ENCODE measurements at regions not wholly inside any gene's neighbourhood (a gene's known extent, or its start where the extent isn't known, plus 50 kb on each side); places are given as distances from the start of the nearest gene placed in this dataset.

- no peak for TF ChIP-seq CTCF (IDR thresholded peaks at IDR 0.05; ENCODE audit: insufficient read depth, low read depth, low read length)
- Histone ChIP-seq H3K36me3 (ENCODE audit: control insufficient read depth, insufficient read depth, low read length) (no peaks in the 10 kb centered on the region), H3K27me3 (ENCODE audit: control insufficient read depth, insufficient read depth, low read length) (no peaks in the 10 kb centered on the region), H3K4me3 (ENCODE audit: low read depth, low read length) (no peak overlapping the region)
- ChIA-PET CTCF (no interaction called here), POLR2A (no interaction called here)
- no peak for DNase-seq (ENCODE audit: low read depth)
These were observed 264.9 kb downstream of the LRIG3 start for GRCh38 chr12:58655375-58655774.

GRCh38 chr12:58656254-58657009 lies 263.9 kb downstream of the LRIG3 start:
- POLR2A ChIA-PET: interaction anchor here (0.6 kb wide), 1 partner anchor 214 kb away, joined by 3 read pairs; no protein-coding TSS in a partner anchor
- no peak for DNase-seq (ENCODE audit: low read depth)
- Histone ChIP-seq H3K27me3 (ENCODE audit: control insufficient read depth, insufficient read depth, low read length) (no peaks in the 10 kb centered on the region), H3K36me3 (ENCODE audit: control insufficient read depth, insufficient read depth, low read length) (no peaks in the 10 kb centered on the region), H3K4me3 (ENCODE audit: low read depth, low read length) (no peak overlapping the region)
- TF ChIP-seq CTCF (IDR thresholded peaks at IDR 0.05; ENCODE audit: insufficient read depth, low read depth, low read length): no peak
- CTCF ChIA-PET: no interaction called here

- Histone ChIP-seq H3K27me3 (ENCODE audit: control insufficient read depth, insufficient read depth, low read length) (no peaks in the 10 kb centered on the region), H3K36me3 (ENCODE audit: control insufficient read depth, insufficient read depth, low read length) (no peaks in the 10 kb centered on the region), H3K4me3 (ENCODE audit: low read depth, low read length) (no peak overlapping the region)
- ChIA-PET POLR2A (interaction anchor here (0.6 kb wide), 1 partner anchor 214 kb away, joined by 3 read pairs; no protein-coding TSS in a partner anchor), CTCF (interaction anchor here (1.1 kb wide), 1 partner anchor 66 kb away, joined by 3 read pairs; no protein-coding TSS in a partner anchor)
- no peak for TF ChIP-seq CTCF (IDR thresholded peaks at IDR 0.05; ENCODE audit: insufficient read depth, low read depth, low read length)
- no peak for DNase-seq (ENCODE audit: low read depth)
These were observed 263.1 kb downstream of the LRIG3 start for GRCh38 chr12:58657190-58657589.

- ChIA-PET CTCF (no interaction called here), POLR2A (interaction anchor here (0.6 kb wide), 1 partner anchor 255 kb away, joined by 4 read pairs; the partner anchor contains the start of gene LRIG3)
- no peak overlapping the region for H3K4me3 ChIP-seq (ENCODE audit: low read depth, low read length)
- H3K36me3 ChIP-seq (ENCODE audit: control insufficient read depth, insufficient read depth, low read length): no peaks in the 10 kb centered on the region
- H3K27me3 ChIP-seq (ENCODE audit: control insufficient read depth, insufficient read depth, low read length): no peaks in the 10 kb centered on the region
- DNase-seq (ENCODE audit: low read depth): no peak
- TF ChIP-seq CTCF (IDR thresholded peaks at IDR 0.05; ENCODE audit: insufficient read depth, low read depth, low read length): no peak
These were observed 254.9 kb downstream of the LRIG3 start for GRCh38 chr12:58665375-58665774.

GRCh38 chr12:58668233-58668632 lies 252.1 kb downstream of the LRIG3 start:
- no peak for DNase-seq (ENCODE audit: low read depth)
- Histone ChIP-seq H3K4me3 (ENCODE audit: low read depth, low read length) (no peak overlapping the region), H3K27me3 (ENCODE audit: control insufficient read depth, insufficient read depth, low read length) (no peaks in the 10 kb centered on the region), H3K36me3 (ENCODE audit: control insufficient read depth, insufficient read depth, low read length) (no peaks in the 10 kb centered on the region)
- TF ChIP-seq CTCF (IDR thresholded peaks at IDR 0.05; ENCODE audit: insufficient read depth, low read depth, low read length): no peak
- ChIA-PET POLR2A (interaction anchor here (0.6 to 0.7 kb wide), 2 partner anchors 95 to 782 kb away, joined by 11 to 13 read pairs; no protein-coding TSS in a partner anchor), CTCF (interaction anchor here (1.2 kb wide), 1 partner anchor 128 kb away, joined by 5 read pairs; no protein-coding TSS in a partner anchor)
